IMR-90 (cell line): ENCODE measurements at regions not wholly inside any gene's neighbourhood (a gene's known extent, or its start where the extent isn't known, plus 50 kb on each side); places are given as distances from the start of the nearest gene placed in this dataset.

Experiments used
- ATAC-seq: fragments of 200-7000 bp; cut with Tn5 transposase; 2 replicates; pipeline ENCODE4 v1.9.1; 2020; ENCODE audit warnings: low read depth, mild to moderate bottlenecking, moderate library complexity
- BruUV-seq: library from RNA; stranded (reverse); fragments of 400-500 nt; replicated peaks from 2 replicates; lab custom pipeline; 2021; lab: Mats Ljungman, UMichigan
- CTCF ChIA-PET: fragments of 300-600 bp; formaldehyde crosslinking; extraction: SDS; loops from one replicate; lab custom pipeline; 2021; ENCODE audit warnings: antibody characterized with exemption; lab: Yijun Ruan, JAX
- POLR2A ChIA-PET: fragments of 300-600 bp; sonication (Branson Sonifier 250); formaldehyde crosslinking; loops from one replicate; lab custom pipeline; 2022; ENCODE audit warnings: antibody characterized with exemption; ENCODE audit not compliant: unreplicated experiment; lab: Charles Lee
- DNase-seq: peaks from one replicate; pipeline ENCODE4 v3.0.0; 2013
- H2AFZ ChIP-seq: replicated peaks from 2 replicates; pipeline ENCODE3; 2013; ENCODE audit warnings: low read length, mild to moderate bottlenecking; ENCODE audit not compliant: poor library complexity
- H2AK5ac ChIP-seq: 2 replicates; pipeline ENCODE4 v1.6.1; 2013; ENCODE audit warnings: low read depth, low read length, inconsistent platforms
- H2AK9ac ChIP-seq: replicated peaks from 2 replicates; pipeline ENCODE3; 2013; ENCODE audit warnings: mild to moderate bottlenecking, low read depth, low read length, moderate library complexity; ENCODE audit not compliant: poor library complexity
- H2BK120ac ChIP-seq: 2 replicates; pipeline ENCODE4 v1.6.1; 2013; ENCODE audit warnings: low read depth, low read length, inconsistent platforms
- H2BK15ac ChIP-seq: 3 replicates; pipeline ENCODE4 v1.6.1; 2013; ENCODE audit warnings: low read depth, low read length, inconsistent platforms
- H2BK20ac ChIP-seq: 2 replicates; pipeline ENCODE4 v1.6.1; 2013; ENCODE audit warnings: low read depth, mild to moderate bottlenecking, inconsistent platforms, low read length, moderate library complexity
- H2BK5ac ChIP-seq: 2 replicates; pipeline ENCODE4 v1.6.1; 2013; ENCODE audit warnings: mild to moderate bottlenecking, low read depth, low read length, inconsistent platforms; ENCODE audit not compliant: poor library complexity, severe bottlenecking
- H3K14ac ChIP-seq: replicated peaks from 2 replicates; pipeline ENCODE4 v1.6.1; 2013; ENCODE audit warnings: low read depth, low read length, inconsistent platforms
- H3K18ac ChIP-seq: 2 replicates; pipeline ENCODE4 v1.6.1; 2013; ENCODE audit warnings: low read depth, low read length, control low read depth
- H3K23ac ChIP-seq: 2 replicates; pipeline ENCODE4 v1.6.1; 2013; ENCODE audit warnings: low read depth, low read length, inconsistent platforms
- H3K27ac ChIP-seq: 2 replicates; pipeline ENCODE4 v1.5.1; 2013; ENCODE audit warnings: mild to moderate bottlenecking, control low read depth, low read length; ENCODE audit not compliant: insufficient read depth
- H3K27me3 ChIP-seq: 2 replicates; pipeline ENCODE4 v1.6.1; 2013; ENCODE audit warnings: low read length; ENCODE audit not compliant: control insufficient read depth, insufficient read depth
- H3K36me3 ChIP-seq: 2 replicates; pipeline ENCODE4 v1.6.1; 2013; ENCODE audit warnings: low read length, mixed read lengths; ENCODE audit not compliant: control insufficient read depth, insufficient read depth
- H3K4ac ChIP-seq: 2 replicates; pipeline ENCODE4 v1.6.1; 2013; ENCODE audit warnings: low read depth, low read length, inconsistent platforms
- H3K4me1 ChIP-seq: 2 replicates; pipeline ENCODE4 v1.6.1; 2013; ENCODE audit warnings: low read length, mixed read lengths; ENCODE audit not compliant: control insufficient read depth, insufficient read depth
- H3K4me2 ChIP-seq: 2 replicates; pipeline ENCODE4 v1.6.1; 2013; ENCODE audit warnings: low read depth, mild to moderate bottlenecking, control low read depth, low read length, moderate library complexity
- H3K4me3 ChIP-seq: 2 replicates; pipeline ENCODE4 v1.5.1; 2013; ENCODE audit warnings: low read depth, mild to moderate bottlenecking, control low read depth, low read length, moderate library complexity; ENCODE audit not compliant: insufficient read depth
- H3K56ac ChIP-seq: 2 replicates; pipeline ENCODE4 v1.6.1; 2013; ENCODE audit warnings: low read length, inconsistent platforms; ENCODE audit not compliant: insufficient read depth; ENCODE audit errors: extremely low read depth
- H3K79me1 ChIP-seq, 2 experiments: 2 replicates each; pipeline ENCODE4 v1.6.1; 2013; ENCODE audit warnings: low read length in 2 of 2, inconsistent platforms in 1 of 2, low read depth in 1 of 2
- H3K9ac ChIP-seq: 2 replicates; pipeline ENCODE4 v1.6.1; 2013; ENCODE audit warnings: low read depth, low read length, control low read depth
- H3K9me1 ChIP-seq: 2 replicates; pipeline ENCODE4 v1.6.1; 2013; ENCODE audit warnings: low read length, inconsistent platforms; ENCODE audit not compliant: insufficient read depth
- H3K9me3 ChIP-seq: 2 replicates; pipeline ENCODE4 v1.6.1; 2013; ENCODE audit warnings: low read length; ENCODE audit not compliant: control insufficient read depth, insufficient read depth
- H4K20me1 ChIP-seq: 2 replicates; pipeline ENCODE4 v1.6.1; 2013; ENCODE audit warnings: low read length, inconsistent platforms; ENCODE audit not compliant: insufficient read depth
- H4K5ac ChIP-seq: 2 replicates; pipeline ENCODE4 v1.6.1; 2013; ENCODE audit warnings: mild to moderate bottlenecking, low read depth, low read length, control low read depth
- H4K8ac ChIP-seq, 2 experiments: 2 replicates each; pipeline ENCODE4 v1.6.1; 2013; ENCODE audit warnings: low read depth in 2 of 2, low read length in 2 of 2, control low read depth in 1 of 2, inconsistent platforms in 1 of 2
- H4K91ac ChIP-seq: 2 replicates; pipeline ENCODE4 v1.6.1; 2013; ENCODE audit warnings: low read depth, low read length, inconsistent platforms; ENCODE audit not compliant: insufficient read depth
- CEBPB ChIP-seq: IDR thresholded peaks from 2 replicates; pipeline ENCODE4 v1.6.1; 2012; ENCODE audit warnings: low read depth, low read length, improper control_type of control experiment
- CHD1 ChIP-seq: IDR thresholded peaks from 2 replicates; pipeline ENCODE4 v1.6.1; 2012; ENCODE audit warnings: low read depth, low read length, improper control_type of control experiment
- FOS ChIP-seq: fragments of 150-350 bp; IDR thresholded peaks from 2 replicates; pipeline ENCODE4 v1.6.1; 2016; ENCODE audit warnings: low read depth, low read length
- MAFK ChIP-seq: IDR thresholded peaks from 2 replicates; pipeline ENCODE4 v1.6.1; 2012; ENCODE audit warnings: low read depth, low read length, improper control_type of control experiment
- MXI1 ChIP-seq: IDR thresholded peaks from 2 replicates; pipeline ENCODE4 v1.6.1; 2012; ENCODE audit warnings: low read depth, mild to moderate bottlenecking, low read length, moderate library complexity, borderline replicate concordance
- POLR2A ChIP-seq: IDR thresholded peaks from 2 replicates; pipeline ENCODE4 v1.6.1; 2012; ENCODE audit warnings: mild to moderate bottlenecking, low read depth, low read length
- RAD21 ChIP-seq: IDR thresholded peaks from 2 replicates; pipeline ENCODE4 v1.6.1; 2012; ENCODE audit warnings: low read length, improper control_type of control experiment
- RCOR1 ChIP-seq: IDR thresholded peaks from 2 replicates; pipeline ENCODE4 v1.6.1; 2012; ENCODE audit warnings: mild to moderate bottlenecking, low read length, improper control_type of control experiment; ENCODE audit not compliant: insufficient replicate concordance
- SMC3 ChIP-seq: fragments of 150-350 bp; IDR thresholded peaks from 2 replicates; pipeline ENCODE4 v1.6.1; 2016; ENCODE audit warnings: low read depth, mild to moderate bottlenecking, antibody characterized with exemption, low read length, moderate library complexity
- USF2 ChIP-seq: fragments of 150-350 bp; IDR thresholded peaks from 2 replicates; pipeline ENCODE4 v1.6.1; 2017; ENCODE audit warnings: mild to moderate bottlenecking, antibody characterized with exemption, low read length, low read depth
- WGBS, 2 experiments: methylation state at CpG; one replicate each; pipeline versions ENCODE4 v1.1.5 to v1.1.7; 2013; ENCODE audit warnings: missing lambda C conversion rate in 2 of 2; ENCODE audit not compliant: insufficient read length in 1 of 2; ENCODE audit errors: extremely low coverage in 2 of 2; 5-methylcytosine and 5-hydroxymethylcytosine counted together
- dilution Hi-C: fragments of 300-500 bp; cut with HindIII; formaldehyde crosslinking; loops from one replicate; pipeline ENCODE4 v1.14.3; 2018; ENCODE audit warnings: low sequenced_read_pairs; ENCODE audit not compliant: unreplicated experiment
- in situ Hi-C: fragments of 300-500 bp; cut with MboI; formaldehyde crosslinking; loops from 3 replicates; pipeline ENCODE4 v1.14.3; 2019; ENCODE audit warnings: low sequenced_read_pairs, inconsistent platforms, mixed read lengths
- intact Hi-C: fragments of 100-400 bp; cut with micrococcal nuclease; formaldehyde crosslinking; loops from 2 replicates; pipeline ENCODE4 v1.10.0; 2022
- TF ChIP-seq, protein P1 (sequence below): conservative IDR thresholded peaks from 2 replicates; pipeline ENCODE4 v1.5.1; 2012; ENCODE audit warnings: mild to moderate bottlenecking, low read depth, low read length, improper control_type of control experiment
- TF ChIP-seq, protein P2 (sequence below): fragments of 150-350 bp; IDR thresholded peaks from 2 replicates; pipeline ENCODE4 v1.6.1; 2016; ENCODE audit warnings: low read depth, mild to moderate bottlenecking, low read length, moderate library complexity, borderline replicate concordance

- no peak overlapping the region for H3K56ac ChIP-seq
- H3K79me1 ChIP-seq = no peaks in the 10 kb centered on the region
- ChIA-PET CTCF (interaction anchor here (0.7 kb wide), 2 partner anchors 417 to 1668 kb away, joined by 3 to 6 read pairs; no protein-coding TSS in a partner anchor), POLR2A (no interaction called here)
- dilution Hi-C loops (no loop called here), in situ Hi-C loops (no loop called here), intact Hi-C loops (no loop called here)
- H3K18ac ChIP-seq = no peak overlapping the region
- H2AK5ac ChIP-seq = no peak overlapping the region
- no peaks in the 10 kb centered on the region for H3K36me3 ChIP-seq
- no peak overlapping the region for H2BK5ac ChIP-seq
- H4K91ac ChIP-seq = no peak overlapping the region
- H3K4me2 ChIP-seq = no peak overlapping the region
- 0 out of 2 replicates have a peak, but pooled peaks cover 4% of the 10 kb centered on the region for H3K9me3 ChIP-seq
- no peak overlapping the region for H3K27ac ChIP-seq
- no peaks in the 10 kb centered on the region for H4K20me1 ChIP-seq
- no peak overlapping the region for H2BK15ac ChIP-seq
- no peak for DNase-seq
- H3K4me3 ChIP-seq = no peak overlapping the region
- H4K5ac ChIP-seq = no peak overlapping the region
- no CpG with 5 or more reads among the region's 3 CpGs for WGBS, 2 experiments
- H3K9ac ChIP-seq = no peak overlapping the region
- no peak for ATAC-seq
- no peak overlapping the region for H2BK120ac ChIP-seq
- no peak overlapping the region for H4K8ac ChIP-seq
- H3K9me1 ChIP-seq = no peaks in the 10 kb centered on the region
- H2AK9ac ChIP-seq = no peak overlapping the region
- H2AFZ ChIP-seq = no peak overlapping the region
- no peak overlapping the region for H3K14ac ChIP-seq
- H2BK20ac ChIP-seq = no peak overlapping the region
- TF ChIP-seq, protein P1, sequence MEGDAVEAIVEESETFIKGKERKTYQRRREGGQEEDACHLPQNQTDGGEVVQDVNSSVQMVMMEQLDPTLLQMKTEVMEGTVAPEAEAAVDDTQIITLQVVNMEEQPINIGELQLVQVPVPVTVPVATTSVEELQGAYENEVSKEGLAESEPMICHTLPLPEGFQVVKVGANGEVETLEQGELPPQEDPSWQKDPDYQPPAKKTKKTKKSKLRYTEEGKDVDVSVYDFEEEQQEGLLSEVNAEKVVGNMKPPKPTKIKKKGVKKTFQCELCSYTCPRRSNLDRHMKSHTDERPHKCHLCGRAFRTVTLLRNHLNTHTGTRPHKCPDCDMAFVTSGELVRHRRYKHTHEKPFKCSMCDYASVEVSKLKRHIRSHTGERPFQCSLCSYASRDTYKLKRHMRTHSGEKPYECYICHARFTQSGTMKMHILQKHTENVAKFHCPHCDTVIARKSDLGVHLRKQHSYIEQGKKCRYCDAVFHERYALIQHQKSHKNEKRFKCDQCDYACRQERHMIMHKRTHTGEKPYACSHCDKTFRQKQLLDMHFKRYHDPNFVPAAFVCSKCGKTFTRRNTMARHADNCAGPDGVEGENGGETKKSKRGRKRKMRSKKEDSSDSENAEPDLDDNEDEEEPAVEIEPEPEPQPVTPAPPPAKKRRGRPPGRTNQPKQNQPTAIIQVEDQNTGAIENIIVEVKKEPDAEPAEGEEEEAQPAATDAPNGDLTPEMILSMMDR = no peak
- TF ChIP-seq POLR2A (no peak), MXI1 (no peak), RCOR1 (no peak), MAFK (no peak), FOS (no peak), USF2 (no peak), RAD21 (no peak), CHD1 (no peak), CEBPB (no peak), SMC3 (no peak)
- TF ChIP-seq, protein P2, sequence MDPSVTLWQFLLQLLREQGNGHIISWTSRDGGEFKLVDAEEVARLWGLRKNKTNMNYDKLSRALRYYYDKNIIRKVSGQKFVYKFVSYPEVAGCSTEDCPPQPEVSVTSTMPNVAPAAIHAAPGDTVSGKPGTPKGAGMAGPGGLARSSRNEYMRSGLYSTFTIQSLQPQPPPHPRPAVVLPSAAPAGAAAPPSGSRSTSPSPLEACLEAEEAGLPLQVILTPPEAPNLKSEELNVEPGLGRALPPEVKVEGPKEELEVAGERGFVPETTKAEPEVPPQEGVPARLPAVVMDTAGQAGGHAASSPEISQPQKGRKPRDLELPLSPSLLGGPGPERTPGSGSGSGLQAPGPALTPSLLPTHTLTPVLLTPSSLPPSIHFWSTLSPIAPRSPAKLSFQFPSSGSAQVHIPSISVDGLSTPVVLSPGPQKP = no peak
- H3K27me3 ChIP-seq = no peaks in the 10 kb centered on the region
- no peak overlapping the region for H3K4ac ChIP-seq
- BruUV-seq = no TSS peak
- H3K4me1 ChIP-seq = no peaks in the 10 kb centered on the region
- no peak overlapping the region for H3K23ac ChIP-seq
Observed at GRCh38 chr4:164313853-164314252, 440.1 kb upstream of the SMIM31 start.
